A549 (cell line): ENCODE measurements at regions not wholly inside any gene's neighbourhood (a gene's known extent, or its start where the extent isn't known, plus 50 kb on each side); places are given as distances from the start of the nearest gene placed in this dataset.

Experiments used
- CEBPB ChIP-seq, 2 experiments: fragments of >200 bp in 1 of 2; sonication (Bioruptor Twin) in 1 of 2; formaldehyde crosslinking in 1 of 2; IDR thresholded peaks; 2 replicates each; pipeline ENCODE4 v1.6.1; 2012 to 2016
- KDM1A ChIP-seq: fragments of 200-600 bp; sonication (generic); IDR thresholded peaks from 2 replicates; pipeline ENCODE4 v1.6.1; 2016; ENCODE audit warnings: low read depth, mild to moderate bottlenecking

DNA sequence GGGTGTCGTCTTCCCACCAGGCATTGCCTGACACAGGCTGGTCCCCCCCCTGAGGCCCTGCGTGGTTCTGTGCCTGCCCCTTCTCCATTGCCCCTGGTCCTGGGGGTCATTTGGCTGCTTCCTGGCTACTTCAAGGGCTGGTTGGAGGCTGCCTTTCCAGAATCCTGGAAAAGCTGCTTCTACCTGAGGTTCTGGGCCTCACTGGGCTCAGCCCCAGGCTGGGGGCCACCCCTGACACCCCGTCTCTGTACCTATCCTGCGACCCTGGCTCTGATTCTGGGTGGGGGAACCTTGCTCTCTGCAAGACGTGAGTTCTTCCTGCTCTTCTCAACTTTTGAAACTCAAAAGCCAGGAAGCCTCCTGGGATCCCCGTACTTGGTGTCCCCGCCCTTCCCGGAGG lies 149.3 kb upstream of the PTPN1 start:
- TF ChIP-seq KDM1A (no peak), CEBPB (IDR thresholded peaks at IDR 0.05) (no peak)
